B cell (primary cell): ENCODE measurements at regions not wholly inside any gene's neighbourhood (a gene's known extent, or its start where the extent isn't known, plus 50 kb on each side); places are given as distances from the start of the nearest gene placed in this dataset.

Experiments used
- EZH2 ChIP-seq: IDR thresholded peaks from 2 replicates; pipeline ENCODE4 v1.6.1; 2012; ENCODE audit warnings: borderline replicate concordance, low read depth, mild to moderate bottlenecking, moderate library complexity, low read length; ENCODE audit not compliant: insufficient read depth, poor library complexity, severe bottlenecking
- TF ChIP-seq, protein P1 (sequence below): fragments of 200-600 bp; IDR thresholded peaks from one replicate; pipeline ENCODE4 v1.8.0; 2022; ENCODE audit warnings: antibody characterized with exemption, mild to moderate bottlenecking

DNA sequence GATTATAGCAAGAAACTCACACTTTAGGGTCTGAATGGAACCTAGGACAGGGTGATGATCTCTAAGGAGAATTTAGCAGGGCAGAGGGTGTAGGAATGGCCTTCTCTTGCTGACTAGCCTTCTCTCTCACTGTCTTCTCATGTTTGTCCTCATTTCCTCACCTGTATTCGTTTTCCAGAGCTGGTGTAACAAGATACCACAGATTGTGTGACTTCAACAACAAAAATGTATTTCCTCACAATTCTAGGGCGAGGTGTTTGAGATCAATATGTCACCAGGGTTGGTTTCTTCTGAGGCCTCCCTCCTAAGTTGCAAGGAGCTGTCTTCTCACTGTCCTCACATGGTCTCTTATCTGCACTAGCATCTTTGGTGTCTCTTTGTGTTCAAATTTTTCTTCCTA lies 177.9 kb upstream of the C1orf87 start:
- TF ChIP-seq, protein P1, sequence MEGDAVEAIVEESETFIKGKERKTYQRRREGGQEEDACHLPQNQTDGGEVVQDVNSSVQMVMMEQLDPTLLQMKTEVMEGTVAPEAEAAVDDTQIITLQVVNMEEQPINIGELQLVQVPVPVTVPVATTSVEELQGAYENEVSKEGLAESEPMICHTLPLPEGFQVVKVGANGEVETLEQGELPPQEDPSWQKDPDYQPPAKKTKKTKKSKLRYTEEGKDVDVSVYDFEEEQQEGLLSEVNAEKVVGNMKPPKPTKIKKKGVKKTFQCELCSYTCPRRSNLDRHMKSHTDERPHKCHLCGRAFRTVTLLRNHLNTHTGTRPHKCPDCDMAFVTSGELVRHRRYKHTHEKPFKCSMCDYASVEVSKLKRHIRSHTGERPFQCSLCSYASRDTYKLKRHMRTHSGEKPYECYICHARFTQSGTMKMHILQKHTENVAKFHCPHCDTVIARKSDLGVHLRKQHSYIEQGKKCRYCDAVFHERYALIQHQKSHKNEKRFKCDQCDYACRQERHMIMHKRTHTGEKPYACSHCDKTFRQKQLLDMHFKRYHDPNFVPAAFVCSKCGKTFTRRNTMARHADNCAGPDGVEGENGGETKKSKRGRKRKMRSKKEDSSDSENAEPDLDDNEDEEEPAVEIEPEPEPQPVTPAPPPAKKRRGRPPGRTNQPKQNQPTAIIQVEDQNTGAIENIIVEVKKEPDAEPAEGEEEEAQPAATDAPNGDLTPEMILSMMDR = no peak
- no peak for TF ChIP-seq EZH2
